Neural progenitor cell (in vitro differentiated cells): ENCODE measurements at regions not wholly inside any gene's neighbourhood (a gene's known extent, or its start where the extent isn't known, plus 50 kb on each side); places are given as distances from the start of the nearest gene placed in this dataset.

Experiments
- DNase-seq: peaks from one replicate; pipeline ENCODE4 v3.0.0-alpha.2; 2016; ENCODE audit warnings: low spot score
- H2AFZ ChIP-seq: fragments of 200-600 bp; sonication (generic); replicated peaks from 2 replicates; pipeline ENCODE4 v1.6.1; 2016; ENCODE audit warnings: antibody characterized with exemption
- H3F3A ChIP-seq: fragments of 200-600 bp; sonication (generic); 2 replicates; pipeline ENCODE4 v1.6.1; 2016; ENCODE audit warnings: antibody characterized with exemption, low read depth
- H3K27ac ChIP-seq: fragments of 200-600 bp; sonication (generic); 2 replicates; pipeline ENCODE4 v1.5.1; 2016; ENCODE audit warnings: mild to moderate bottlenecking
- H3K27me3 ChIP-seq: fragments of 200-600 bp; sonication (generic); 2 replicates; pipeline ENCODE4 v1.6.1; 2016; ENCODE audit warnings: mild to moderate bottlenecking, moderate library complexity
- H3K36me3 ChIP-seq: fragments of 200-600 bp; sonication (generic); 2 replicates; pipeline ENCODE4 v1.5.1; 2016
- H3K4me1 ChIP-seq: fragments of 200-600 bp; sonication (generic); 2 replicates; pipeline ENCODE4 v1.6.1; 2016; ENCODE audit warnings: mixed run types
- H3K4me2 ChIP-seq: fragments of 200-600 bp; sonication (generic); 2 replicates; pipeline ENCODE4 v1.6.1; 2016
- H3K4me3 ChIP-seq: fragments of 200-600 bp; sonication (generic); 2 replicates; pipeline ENCODE4 v1.5.1; 2016
- H3K79me2 ChIP-seq: fragments of 200-600 bp; sonication (generic); 2 replicates; pipeline ENCODE4 v1.6.1; 2016; ENCODE audit warnings: low read depth
- H3K9ac ChIP-seq: fragments of 200-600 bp; sonication (generic); 2 replicates; pipeline ENCODE4 v1.6.1; 2016
- H3K9me3 ChIP-seq: fragments of 200-600 bp; sonication (generic); 2 replicates; pipeline ENCODE4 v1.5.1; 2016; ENCODE audit warnings: low read depth
- H4K20me1 ChIP-seq: fragments of 200-600 bp; sonication (generic); 2 replicates; pipeline ENCODE4 v1.6.1; 2016; ENCODE audit warnings: low read depth
- H3K27ac Mint-ChIP-seq: 3 replicates; pipeline ENCODE4 v1.8.0; 2021; ENCODE audit warnings: mixed read lengths
- H3K27me3 Mint-ChIP-seq: 2 replicates; pipeline ENCODE4 v1.8.0; 2022; ENCODE audit warnings: low read depth, mild to moderate bottlenecking, inconsistent platforms, moderate library complexity, mixed read lengths; ENCODE audit not compliant: insufficient read depth
- H3K36me3 Mint-ChIP-seq: 3 replicates; pipeline ENCODE4 v1.8.0; 2021; ENCODE audit warnings: mixed read lengths
- H3K4me1 Mint-ChIP-seq: 3 replicates; pipeline ENCODE4 v1.8.0; 2021; ENCODE audit warnings: mixed read lengths
- H3K4me3 Mint-ChIP-seq: 3 replicates; pipeline ENCODE4 v1.8.0; 2021; ENCODE audit warnings: mild to moderate bottlenecking, moderate library complexity, mixed read lengths
- H3K9me3 Mint-ChIP-seq: 3 replicates; pipeline ENCODE4 v1.8.0; 2020; ENCODE audit warnings: mixed read lengths
- CTCF ChIP-seq: fragments of 200-600 bp; sonication (generic); IDR thresholded peaks from 2 replicates; pipeline ENCODE4 v1.5.1; 2017; ENCODE audit warnings: antibody characterized with exemption, mild to moderate bottlenecking
- EZH2 ChIP-seq: fragments of 200-600 bp; sonication (generic); IDR thresholded peaks from 2 replicates; pipeline ENCODE4 v1.6.1; 2017; ENCODE audit warnings: antibody characterized with exemption, mild to moderate bottlenecking, moderate library complexity
- EZH2phosphoT487 ChIP-seq: fragments of 200-600 bp; sonication (generic); IDR thresholded peaks from 2 replicates; pipeline ENCODE4 v1.6.1; 2017; ENCODE audit warnings: antibody characterized with exemption

GRCh38 chr2:181763423-181763822 is 83.1 kb upstream of the NEUROD1 start:
- H3K9me3 Mint-ChIP-seq, result no peaks in the 10 kb centered on the region
- H3K36me3 Mint-ChIP-seq, result no peaks in the 10 kb centered on the region
- Histone ChIP-seq H2AFZ (no peak overlapping the region), H3K27ac (no peak overlapping the region), H3K36me3 (no peaks in the 10 kb centered on the region), H3F3A (peaks cover 5% of the 10 kb centered on the region), H3K4me2 (no peak overlapping the region), H3K4me3 (no peak overlapping the region), H3K4me1 (peaks cover 18% of the 10 kb centered on the region), H4K20me1 (no peaks in the 10 kb centered on the region), H3K9ac (no peak overlapping the region), H3K79me2 (no peaks in the 10 kb centered on the region), H3K27me3 (no peaks in the 10 kb centered on the region), H3K9me3 (no peaks in the 10 kb centered on the region)
- H3K27ac Mint-ChIP-seq, result no peak overlapping the region
- peaks cover 23% of the 10 kb centered on the region for H3K4me1 Mint-ChIP-seq
- peaks cover 3% of the 10 kb centered on the region for H3K27me3 Mint-ChIP-seq
- TF ChIP-seq EZH2, result no peak
- no peak for TF ChIP-seq EZH2phosphoT487
- TF ChIP-seq CTCF, result no peak
- no peak overlapping the region for H3K4me3 Mint-ChIP-seq
- DNase-seq, result no peak

- H3K27me3 ChIP-seq, result no peaks in the 10 kb centered on the region
- H3K4me1 Mint-ChIP-seq, result peaks cover 23% of the 10 kb centered on the region
- H3K4me2 ChIP-seq, result peak overlapping the region; percentile 42
- no peak overlapping the region for H3K9ac ChIP-seq
- no peaks in the 10 kb centered on the region for H3K79me2 ChIP-seq
- peak overlapping the region; percentile 74 for H3K27ac ChIP-seq
- H3K27me3 Mint-ChIP-seq, result no peaks in the 10 kb centered on the region
- H3F3A ChIP-seq, result peaks cover 5% of the 10 kb centered on the region
- no peaks in the 10 kb centered on the region for H3K36me3 Mint-ChIP-seq
- H3K27ac Mint-ChIP-seq, result peak overlapping the region; percentile 90
- H3K9me3 ChIP-seq, result no peaks in the 10 kb centered on the region
- no peak overlapping the region for H3K4me3 ChIP-seq
- H4K20me1 ChIP-seq, result no peaks in the 10 kb centered on the region
- no peak overlapping the region for H2AFZ ChIP-seq
- H3K4me3 Mint-ChIP-seq, result no peak overlapping the region
- no peaks in the 10 kb centered on the region for H3K36me3 ChIP-seq
- TF ChIP-seq CTCF (no peak), EZH2 (no peak), EZH2phosphoT487 (no peak)
- H3K9me3 Mint-ChIP-seq, result peaks cover 2% of the 10 kb centered on the region
- DNase-seq, result peak; percentile 44
- H3K4me1 ChIP-seq, result peaks cover 18% of the 10 kb centered on the region
Measured at GRCh38 chr2:181764095-181764963, 84.0 kb upstream of the NEUROD1 start.

- H3K4me3 Mint-ChIP-seq, result no peak overlapping the region
- H3K27me3 ChIP-seq, result no peaks in the 10 kb centered on the region
- no peaks in the 10 kb centered on the region for H3K27me3 Mint-ChIP-seq
- H4K20me1 ChIP-seq, result no peaks in the 10 kb centered on the region
- no peak overlapping the region for H3K4me2 ChIP-seq
- DNase-seq, result no peak
- no peak overlapping the region for H3K27ac ChIP-seq
- H3K4me3 ChIP-seq, result no peak overlapping the region
- peaks cover 11% of the 10 kb centered on the region for H3K4me1 ChIP-seq
- peaks cover 5% of the 10 kb centered on the region for H3F3A ChIP-seq
- H3K79me2 ChIP-seq, result no peaks in the 10 kb centered on the region
- H3K4me1 Mint-ChIP-seq, result peaks cover 18% of the 10 kb centered on the region
- no peak overlapping the region for H3K9ac ChIP-seq
- peaks cover 2% of the 10 kb centered on the region for H3K9me3 Mint-ChIP-seq
- no peak for TF ChIP-seq EZH2
- no peak for TF ChIP-seq CTCF
- no peaks in the 10 kb centered on the region for H3K36me3 Mint-ChIP-seq
- H3K36me3 ChIP-seq, result no peaks in the 10 kb centered on the region
- no peak overlapping the region for H2AFZ ChIP-seq
- H3K27ac Mint-ChIP-seq, result no peak overlapping the region
- no peaks in the 10 kb centered on the region for H3K9me3 ChIP-seq
Measured at GRCh38 chr2:181766129-181766528, 85.8 kb upstream of the NEUROD1 start.
